ELR (cell line): ENCODE measurements at regions not wholly inside any gene's neighbourhood (a gene's known extent, or its start where the extent isn't known, plus 50 kb on each side); places are given as distances from the start of the nearest gene placed in this dataset.
A peak's percentile ranks its signal among the peaks of the same experiment; 100 is the strongest.
"Not testable (repeated sequence)": the region's sequence is repeated elsewhere in the genome, so short reads cannot be mapped to it uniquely, and the experiment has no call there.

ENCODE experiments used
- DNase-seq: peaks from one replicate; pipeline ENCODE4 v3.0.0-alpha.2; 2015; ENCODE audit warnings: low read depth

GRCh38 chr15:34528055-34528754 is 55.2 kb downstream of the GOLGA8B start:
- not testable (repeated sequence) for DNase-seq

- DNase-seq = not testable (repeated sequence)
These were observed 55.8 kb downstream of the GOLGA8B start for GRCh38 chr15:34527641-34528040.

- not testable (repeated sequence) for DNase-seq
These were observed 59.6 kb downstream of the GOLGA8B start for GRCh38 chr15:34523849-34524248.

- DNase-seq = not testable (repeated sequence)
These were observed 60.9 kb downstream of the GOLGA8B start for GRCh38 chr15:34522601-34523000.

GRCh38 chr15:34521802-34522485 is 61.5 kb downstream of the GOLGA8B start:
- DNase-seq = not testable (repeated sequence)

- DNase-seq = no peak
These were observed 62.9 kb downstream of the GOLGA8B start for GRCh38 chr15:34520566-34520965.

- not testable (repeated sequence) for DNase-seq
These were observed 63.4 kb downstream of the GOLGA8B start for GRCh38 chr15:34520010-34520409.

GRCh38 chr15:34514251-34514670 is 69.2 kb downstream of the GOLGA8B start:
- DNase-seq = peak; percentile 57

GRCh38 chr15:34512628-34513027 is 70.8 kb downstream of the GOLGA8B start:
- no peak for DNase-seq

GRCh38 chr15:34501131-34501530 is 63.5 kb upstream of the GOLGA8A start:
- no peak for DNase-seq

- no peak for DNase-seq
These were observed 58.8 kb upstream of the GOLGA8A start for GRCh38 chr15:34496207-34496995.

- DNase-seq = not testable (repeated sequence)
These were observed 58.1 kb upstream of the GOLGA8A start for GRCh38 chr15:34495707-34496106.

- DNase-seq = no peak
These were observed 56.4 kb upstream of the GOLGA8A start for GRCh38 chr15:34494084-34494399.

GRCh38 chr15:34493001-34493400 is 55.4 kb upstream of the GOLGA8A start:
- no peak for DNase-seq

GRCh38 chr15:34491488-34491887 is 53.9 kb upstream of the GOLGA8A start:
- DNase-seq = not testable (repeated sequence)

- DNase-seq = no peak
These were observed 53.0 kb upstream of the GOLGA8A start for GRCh38 chr15:34490417-34491193.

GRCh38 chr15:34488973-34489959 is 51.7 kb upstream of the GOLGA8A start:
- DNase-seq = not testable (repeated sequence)
